T-cell (primary cell): ENCODE measurements at regions not wholly inside any gene's neighbourhood (a gene's known extent, or its start where the extent isn't known, plus 50 kb on each side); places are given as distances from the start of the nearest gene placed in this dataset.

ENCODE experiments used
- ATAC-seq, 4 experiments: fragments of 200-7000 bp in 3 of 4; fragments of 150-1000 bp in 1 of 4; cut with Tn5 transposase; replicated peaks in 1 of 4; 1 replicate in 3 of 4; 2 replicates in 1 of 4; pipeline ENCODE4 v1.10.0; 2021; ENCODE audit warnings: moderate library complexity in 3 of 4, mild to moderate bottlenecking in 2 of 4, moderate number of reproducible peaks in 1 of 4
- CTCF ChIA-PET, 2 donors: fragments of 300-600 bp; sonication (Branson Sonifier 250); formaldehyde crosslinking; loops; one replicate each; lab custom pipeline; 2022; ENCODE audit warnings: antibody characterized with exemption in 2 of 2; lab: Charles Lee
- POLR2A ChIA-PET, 2 donors: fragments of 300-600 bp; sonication (Branson Sonifier 250); formaldehyde crosslinking; loops; one replicate each; lab custom pipeline; 2022; ENCODE audit warnings: antibody characterized with exemption in 2 of 2; lab: Charles Lee
- DNase-seq, 35 experiments: peaks; one replicate each; pipeline versions ENCODE4 v3.0.0 to v3.0.0-alpha.2; 2013 to 2023
- H3K27ac ChIP-seq: one replicate; pipeline ENCODE4 v1.5.1; 2013; ENCODE audit warnings: low read length
- H3K27me3 ChIP-seq, 2 experiments: replicated peaks in 1 of 2; 1 replicate in 1 of 2; 2 replicates in 1 of 2; pipeline versions ENCODE4 v1.6.1 to v1.7.0; 2013; ENCODE audit warnings: low read length in 1 of 2, mixed read lengths in 1 of 2; ENCODE audit not compliant: control insufficient read depth in 2 of 2, insufficient read depth in 2 of 2; ENCODE audit errors: extremely low read depth in 1 of 2
- H3K36me3 ChIP-seq, 2 donors: 1 replicate in 1 of 2; 2 replicates in 1 of 2; pipeline versions ENCODE4 v1.6.1 to v1.7.0; 2013; ENCODE audit warnings: low read length in 1 of 2; ENCODE audit not compliant: control insufficient read depth in 2 of 2, insufficient read depth in 1 of 2; ENCODE audit errors: extremely low read depth in 1 of 2
- H3K4me1 ChIP-seq, 2 experiments: 1 replicate in 1 of 2; 2 replicates in 1 of 2; pipeline versions ENCODE4 v1.6.1 to v1.7.0; 2013; ENCODE audit warnings: low read length in 2 of 2, mixed read lengths in 1 of 2; ENCODE audit not compliant: insufficient read depth in 2 of 2, control insufficient read depth in 1 of 2; ENCODE audit errors: extremely low read depth in 1 of 2
- H3K4me3 ChIP-seq, 2 donors: 1 replicate in 1 of 2; 2 replicates in 1 of 2; pipeline versions ENCODE4 v1.5.1 to v1.7.0; 2013; ENCODE audit warnings: mild to moderate bottlenecking in 2 of 2, low read length in 1 of 2, moderate library complexity in 1 of 2; ENCODE audit not compliant: control insufficient read depth in 1 of 2; ENCODE audit errors: extremely low read depth in 1 of 2
- H3K9me3 ChIP-seq: 2 replicates; pipeline ENCODE4 v1.7.0; 2013
- H3K27ac Mint-ChIP-seq, 2 donors: one replicate each; pipeline ENCODE4 v1.8.0; 2020 to 2021; ENCODE audit warnings: mild to moderate bottlenecking in 2 of 2, mixed read lengths in 2 of 2
- H3K27me3 Mint-ChIP-seq, 2 donors: one replicate each; pipeline ENCODE4 v1.8.0; 2021 to 2022; ENCODE audit warnings: mixed read lengths in 2 of 2
- H3K36me3 Mint-ChIP-seq: one replicate; pipeline ENCODE4 v1.8.0; 2021; ENCODE audit warnings: mixed read lengths
- H3K4me1 Mint-ChIP-seq, 3 donors: one replicate each; pipeline ENCODE4 v1.8.0; 2020 to 2022; ENCODE audit warnings: mixed read lengths in 3 of 3, mild to moderate bottlenecking in 1 of 3
- H3K4me3 Mint-ChIP-seq, 3 donors: one replicate each; pipeline ENCODE4 v1.8.0; 2020 to 2022; ENCODE audit warnings: mild to moderate bottlenecking in 3 of 3, mixed read lengths in 3 of 3, moderate library complexity in 3 of 3
- H3K9me3 Mint-ChIP-seq, 3 donors: one replicate each; pipeline ENCODE4 v1.8.0; 2020 to 2022; ENCODE audit warnings: mixed read lengths in 3 of 3
- WGBS: methylation state at CpG from one replicate; pipeline ENCODE4 v1.1.5; 2013; ENCODE audit warnings: missing lambda C conversion rate; ENCODE audit not compliant: insufficient coverage; 5-methylcytosine and 5-hydroxymethylcytosine counted together

DNA sequence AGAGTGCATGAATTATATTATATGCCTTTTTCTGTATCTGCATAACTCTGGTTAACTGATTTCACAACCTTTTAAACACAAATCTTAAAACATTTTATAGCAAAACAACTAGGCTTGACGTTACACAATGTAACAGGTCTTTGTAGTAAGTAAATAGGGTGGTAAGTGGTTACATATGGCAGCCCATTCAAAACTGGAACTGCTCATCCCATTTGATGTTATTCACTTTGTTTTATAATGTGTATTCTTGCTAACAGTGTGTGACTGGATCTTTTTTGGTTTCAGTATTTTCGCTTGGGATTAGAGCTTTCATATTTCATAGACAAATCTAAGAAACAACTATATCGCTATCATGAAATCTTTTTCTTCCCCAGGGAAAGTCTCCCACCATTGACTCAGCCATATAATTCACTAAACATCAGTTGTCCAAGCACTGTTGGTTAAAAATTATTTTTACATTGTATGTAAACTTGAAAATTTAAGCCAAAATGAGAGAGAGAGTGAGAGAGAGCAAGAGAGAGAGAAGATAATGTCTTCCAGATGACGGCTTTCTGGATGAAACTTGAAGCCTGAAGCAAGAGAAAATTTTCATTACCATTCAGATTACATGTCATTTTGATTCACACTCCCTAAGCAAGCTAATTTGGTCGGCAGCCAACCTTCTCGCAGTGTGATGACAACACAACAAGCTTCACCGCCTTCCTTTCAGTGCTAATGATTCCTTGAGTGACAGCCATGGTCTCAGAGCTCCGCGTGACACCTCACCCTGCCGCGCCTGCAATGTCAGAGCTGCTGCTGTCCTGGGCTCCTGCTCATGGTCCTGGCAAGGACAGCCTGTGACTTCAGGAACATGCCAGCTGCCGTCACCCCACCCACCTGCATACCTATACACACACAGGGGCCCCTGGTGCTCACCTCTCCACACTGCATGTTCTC is 946.9 kb upstream of the SOX11 start:
- Mint-ChIP-seq H3K27ac (no peak overlapping the region), H3K36me3 (no peaks in the 10 kb centered on the region), H3K9me3 (peaks cover 7 to 20% (median 8%) of the 10 kb centered on the region in 3 donors), H3K4me3 (no peak overlapping the region), H3K27me3 (no peaks in the 10 kb centered on the region), H3K4me1 (no peaks in the 10 kb centered on the region)
- CTCF ChIA-PET: interaction anchor here in 1 of 2 donors (1.0 kb wide), 1 partner anchor 12 kb away, joined by 3 read pairs; no protein-coding TSS in a partner anchor
- no peak overlapping the region for H3K4me3 ChIP-seq
- H3K4me1 ChIP-seq: no peaks in the 10 kb centered on the region
- POLR2A ChIA-PET: no interaction called here
- no peaks in the 10 kb centered on the region for H3K9me3 ChIP-seq
- no peaks in the 10 kb centered on the region for H3K27me3 ChIP-seq
- DNase-seq (no peak), ATAC-seq (no peak)
- H3K27ac ChIP-seq: no peak overlapping the region
- no peaks in the 10 kb centered on the region for H3K36me3 ChIP-seq
- 70% methylated on average over 7 of the region's 12 CpGs for WGBS

DNA sequence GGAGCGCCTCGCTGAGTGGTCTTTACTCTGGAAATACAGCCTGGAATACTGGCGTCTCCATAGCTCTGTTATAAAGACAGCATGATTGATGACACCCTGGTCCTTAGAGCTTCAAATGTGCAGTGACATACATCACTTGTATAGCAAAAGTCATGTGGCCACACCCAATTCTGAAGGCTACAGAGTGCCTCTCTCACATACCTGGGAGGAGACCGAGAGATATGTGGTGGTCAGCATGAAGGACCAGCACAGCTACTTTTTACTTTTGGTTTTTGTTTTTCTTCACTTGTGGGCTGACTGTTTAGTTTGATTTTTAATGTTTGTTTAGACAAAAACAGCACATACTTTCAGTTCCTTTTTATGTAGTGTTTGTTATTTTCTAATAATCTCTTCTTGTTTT is 938.5 kb upstream of the SOX11 start:
- DNase-seq (no peak), ATAC-seq (no peak)
- ChIA-PET POLR2A (no interaction called here), CTCF (interaction anchor here in 1 of 2 donors (0.5 kb wide), 1 partner anchor 113 kb away, joined by 3 read pairs; no protein-coding TSS in a partner anchor)
- H3K4me3 ChIP-seq: no peak overlapping the region
- no peak overlapping the region for H3K27ac ChIP-seq
- no peaks in the 10 kb centered on the region for H3K4me1 ChIP-seq
- H3K9me3 Mint-ChIP-seq: peaks cover 10 to 24% (median 22%) of the 10 kb centered on the region in 3 donors
- H3K4me1 Mint-ChIP-seq: no peaks in the 10 kb centered on the region
- H3K27ac Mint-ChIP-seq: no peak overlapping the region
- no peaks in the 10 kb centered on the region for H3K27me3 ChIP-seq
- no peak overlapping the region for H3K4me3 Mint-ChIP-seq
- H3K36me3 ChIP-seq: no peaks in the 10 kb centered on the region
- H3K36me3 Mint-ChIP-seq: no peaks in the 10 kb centered on the region
- H3K9me3 ChIP-seq: no peaks in the 10 kb centered on the region
- no peaks in the 10 kb centered on the region for H3K27me3 Mint-ChIP-seq
- WGBS: 71% methylated on average over 1 of the region's 4 CpGs

DNA sequence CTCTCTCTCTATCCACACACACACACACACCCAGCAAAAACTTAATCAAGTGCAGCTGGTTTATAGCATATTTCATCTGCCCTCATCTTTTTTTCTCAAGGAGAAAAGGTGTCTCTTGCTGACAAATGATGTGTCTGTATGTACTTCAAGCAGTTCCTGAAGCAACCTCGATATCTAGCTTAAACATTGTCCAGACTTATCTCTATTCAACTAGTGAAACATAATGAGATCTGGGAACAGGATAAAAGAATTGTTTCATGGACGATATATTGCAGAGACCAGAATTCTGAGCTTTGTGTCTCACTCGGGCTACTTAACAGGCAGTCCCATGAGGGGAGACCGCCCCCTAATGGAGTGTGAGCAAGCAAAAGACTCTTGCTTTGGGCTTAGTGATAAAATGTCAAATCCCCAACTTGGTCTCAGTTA is 929.2 kb upstream of the SOX11 start:
- Histone ChIP-seq H3K27me3 (no peaks in the 10 kb centered on the region), H3K4me3 (no peak overlapping the region), H3K27ac (no peak overlapping the region), H3K36me3 (no peaks in the 10 kb centered on the region), H3K4me1 (no peaks in the 10 kb centered on the region), H3K9me3 (no peaks in the 10 kb centered on the region)
- H3K27ac Mint-ChIP-seq: no peak overlapping the region
- no peak for ATAC-seq
- 8% methylated on average over 2 of the region's 4 CpGs for WGBS
- no peaks in the 10 kb centered on the region for H3K4me1 Mint-ChIP-seq
- no peak for DNase-seq
- CTCF ChIA-PET: no interaction called here
- no peak overlapping the region for H3K4me3 Mint-ChIP-seq
- H3K27me3 Mint-ChIP-seq: no peaks in the 10 kb centered on the region
- no peaks in the 10 kb centered on the region for H3K36me3 Mint-ChIP-seq
- peaks cover 13 to 21% (median 16%) of the 10 kb centered on the region in 3 donors for H3K9me3 Mint-ChIP-seq
- POLR2A ChIA-PET: no interaction called here

DNA sequence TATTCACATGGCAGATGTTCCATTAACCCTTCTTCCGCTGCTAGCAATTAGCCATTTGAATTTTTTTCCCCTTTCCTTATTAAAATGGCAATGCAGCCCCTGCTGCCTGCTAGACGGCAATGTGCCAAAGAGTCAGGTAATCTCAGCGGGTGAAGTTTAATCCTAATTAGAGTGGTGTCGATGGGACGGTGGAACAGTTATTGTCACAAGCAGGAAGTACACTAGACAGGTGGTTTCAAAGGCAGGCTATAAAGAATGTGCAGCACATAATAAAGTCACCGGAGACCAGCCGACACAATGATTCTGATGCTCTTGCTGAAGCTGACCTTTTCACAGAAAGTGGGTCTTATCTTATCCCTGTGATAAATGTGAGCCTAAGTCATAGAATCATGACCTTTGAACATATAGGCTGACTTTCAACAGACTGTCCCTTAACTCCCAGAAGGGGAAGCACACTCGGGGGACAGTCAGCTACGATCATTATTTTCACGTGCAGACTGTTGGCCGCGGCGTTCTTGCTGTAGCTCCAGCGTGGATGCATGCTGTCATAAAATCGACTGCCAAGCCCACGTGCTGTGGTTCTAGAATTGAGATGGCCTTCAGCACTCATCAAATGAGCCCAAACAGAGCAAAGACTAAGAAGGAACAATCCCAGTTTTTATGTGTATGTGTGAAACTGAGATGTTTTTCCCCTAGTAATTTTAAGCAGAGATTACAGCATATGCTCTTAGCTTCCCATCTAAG is 926.2 kb upstream of the SOX11 start:
- ChIA-PET POLR2A (no interaction called here), CTCF (no interaction called here)
- ATAC-seq (no peak), DNase-seq (no peak)
- Mint-ChIP-seq H3K36me3 (no peaks in the 10 kb centered on the region), H3K4me3 (no peak overlapping the region), H3K27ac (no peak overlapping the region), H3K27me3 (no peaks in the 10 kb centered on the region), H3K4me1 (no peaks in the 10 kb centered on the region), H3K9me3 (peaks cover 7 to 19% (median 14%) of the 10 kb centered on the region in 3 donors)
- Histone ChIP-seq H3K27me3 (no peaks in the 10 kb centered on the region), H3K4me3 (no peak overlapping the region), H3K27ac (no peak overlapping the region), H3K4me1 (no peaks in the 10 kb centered on the region), H3K36me3 (no peaks in the 10 kb centered on the region), H3K9me3 (no peaks in the 10 kb centered on the region)
- 93% methylated on average over 11 of the region's 16 CpGs for WGBS

DNA sequence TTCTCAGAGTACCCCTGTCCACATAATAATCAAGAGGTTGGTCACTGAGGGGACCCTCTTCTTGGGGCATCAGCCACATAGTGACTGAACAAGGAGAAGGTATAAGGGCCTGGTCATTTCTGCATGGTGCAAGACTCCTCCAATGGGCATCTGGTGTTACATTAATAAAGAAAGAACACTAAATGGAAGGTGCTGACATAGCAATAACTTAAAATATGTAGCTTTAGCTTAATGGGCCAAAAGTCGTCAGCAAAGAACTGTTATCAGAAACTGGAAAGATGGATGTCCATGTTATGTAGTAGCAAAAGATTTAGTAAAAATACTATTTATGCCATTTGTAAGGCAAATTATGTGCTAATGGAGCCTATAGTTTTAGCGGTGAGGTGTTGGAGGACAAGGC is 916.5 kb upstream of the SOX11 start:
- no peak overlapping the region for H3K27ac Mint-ChIP-seq
- no peak overlapping the region for H3K4me3 Mint-ChIP-seq
- Histone ChIP-seq H3K4me3 (no peak overlapping the region), H3K36me3 (no peaks in the 10 kb centered on the region), H3K27ac (no peak overlapping the region), H3K27me3 (no peaks in the 10 kb centered on the region), H3K9me3 (peaks cover 5% of the 10 kb centered on the region), H3K4me1 (no peaks in the 10 kb centered on the region)
- no peaks in the 10 kb centered on the region for H3K36me3 Mint-ChIP-seq
- H3K9me3 Mint-ChIP-seq: peaks cover 9 to 31% (median 16%) of the 10 kb centered on the region in 3 donors
- WGBS: 100% methylated on average over 2 of the region's 2 CpGs
- H3K4me1 Mint-ChIP-seq: no peaks in the 10 kb centered on the region
- DNase-seq: no peak
- H3K27me3 Mint-ChIP-seq: no peaks in the 10 kb centered on the region
- ChIA-PET POLR2A (no interaction called here), CTCF (no interaction called here)
- no peak for ATAC-seq

DNA sequence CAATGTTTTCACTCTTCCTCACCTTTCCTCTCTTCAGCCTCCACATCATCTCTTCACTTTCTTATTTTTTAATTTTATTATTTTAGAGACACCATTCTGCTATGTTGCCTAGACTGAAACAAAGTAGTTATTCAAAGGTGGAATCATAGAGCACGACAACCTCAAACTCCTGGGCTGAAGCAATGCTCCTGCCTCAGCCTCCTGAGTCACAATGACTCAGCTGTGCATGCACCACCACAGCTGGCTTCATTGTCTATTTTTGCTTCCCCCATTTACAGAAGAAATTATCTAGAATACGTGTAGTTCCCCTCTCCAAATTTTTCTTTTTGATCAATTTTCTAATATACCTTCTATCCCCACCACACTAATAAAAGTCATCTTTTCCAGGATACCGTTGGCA is 911.5 kb upstream of the SOX11 start:
- no peak for ATAC-seq
- H3K9me3 ChIP-seq: peaks cover 2% of the 10 kb centered on the region
- H3K4me1 ChIP-seq: no peaks in the 10 kb centered on the region
- Mint-ChIP-seq H3K9me3 (peaks cover 4 to 41% (median 10%) of the 10 kb centered on the region in 3 donors), H3K27ac (no peak overlapping the region), H3K36me3 (no peaks in the 10 kb centered on the region), H3K4me1 (no peaks in the 10 kb centered on the region), H3K4me3 (no peak overlapping the region), H3K27me3 (no peaks in the 10 kb centered on the region)
- H3K4me3 ChIP-seq: no peak overlapping the region
- H3K36me3 ChIP-seq: no peaks in the 10 kb centered on the region
- H3K27ac ChIP-seq: no peak overlapping the region
- DNase-seq: no peak
- ChIA-PET CTCF (no interaction called here), POLR2A (no interaction called here)
- no peaks in the 10 kb centered on the region for H3K27me3 ChIP-seq
- no CpG with 5 or more reads among the region's 3 CpGs for WGBS
